ENCODE measurements at regions not wholly inside any gene's neighbourhood (a gene's known extent, or its start where the extent isn't known, plus 50 kb on each side); places are given as distances from the start of the nearest gene placed in this dataset.

- DNase-seq, result no peak
Observed at GRCh38 chr9:106532306-106533015, 330.5 kb upstream of the ZNF462 start.

GRCh38 chr9:106534800-106535199, 328.2 kb upstream of the ZNF462 start:
- DNase-seq, result no peak

DNA sequence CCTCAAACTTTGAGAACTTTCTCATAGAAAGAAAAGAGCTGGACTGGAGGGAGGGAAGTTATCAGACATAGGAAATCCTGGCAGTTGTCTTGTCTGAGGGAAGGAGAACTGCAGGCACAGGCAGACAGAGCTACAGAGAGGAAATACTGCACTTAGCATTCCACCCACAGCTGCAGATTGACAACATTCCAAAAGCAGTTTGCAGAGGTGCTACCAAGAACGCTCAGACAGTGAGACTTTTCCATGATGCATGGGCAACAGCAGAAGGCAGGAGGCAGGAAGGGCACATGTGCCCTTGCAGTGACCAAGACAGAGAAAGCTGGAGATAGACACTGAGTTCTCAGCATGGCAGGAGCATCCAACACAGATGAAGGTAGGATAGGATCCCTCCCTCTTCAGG, 327.5 kb upstream of the ZNF462 start:
- peak; percentile 40 for DNase-seq

GRCh38 chr9:106557996-106558667, 304.8 kb upstream of the ZNF462 start:
- no peak for DNase-seq

- DNase-seq, result no peak
Observed at GRCh38 chr9:106560540-106560939, 302.4 kb upstream of the ZNF462 start.

DNA sequence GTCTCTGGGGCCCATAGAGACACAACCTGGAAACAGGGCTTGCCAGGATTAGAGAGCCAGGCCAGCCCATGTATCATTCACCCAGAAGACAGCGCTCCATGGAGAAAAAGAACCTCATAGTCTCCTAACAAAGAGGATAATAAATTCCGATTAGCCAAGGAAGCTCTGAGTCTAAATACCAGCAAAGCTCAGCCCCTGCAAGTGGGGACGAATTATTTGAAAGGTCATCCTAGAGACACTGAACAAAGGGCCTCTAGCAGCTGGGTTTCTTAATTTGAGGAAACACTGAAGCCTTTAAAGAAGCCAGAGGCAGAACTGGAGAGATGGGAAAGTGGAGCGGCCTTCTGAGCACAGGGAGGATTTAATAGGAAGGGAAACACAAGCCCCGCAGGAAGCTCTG, 287.1 kb upstream of the ZNF462 start:
- no peak for DNase-seq

GRCh38 chr9:106576232-106576760, 286.7 kb upstream of the ZNF462 start:
- DNase-seq, result no peak

GRCh38 chr9:106577121-106577520, 285.8 kb upstream of the ZNF462 start:
- no peak for DNase-seq

DNA sequence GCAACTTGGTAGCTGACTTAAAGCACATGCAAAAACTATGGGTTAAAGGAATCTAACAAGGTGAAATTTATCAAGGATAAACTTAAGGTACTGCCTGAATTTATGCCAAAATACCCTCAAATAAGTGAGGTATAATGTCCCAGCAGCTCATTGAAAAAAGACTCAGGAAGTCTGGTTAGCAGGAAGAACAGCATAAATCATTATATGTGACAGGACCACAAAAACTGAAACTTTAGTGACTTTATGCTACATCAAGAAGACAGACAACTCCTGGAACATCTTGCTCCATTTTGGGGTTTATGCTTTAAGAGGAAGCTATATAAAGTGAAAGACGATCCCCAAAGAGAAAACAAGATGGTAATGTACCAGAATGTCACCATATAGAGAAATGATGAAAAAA, 282.4 kb upstream of the ZNF462 start:
- DNase-seq, result no peak

DNA sequence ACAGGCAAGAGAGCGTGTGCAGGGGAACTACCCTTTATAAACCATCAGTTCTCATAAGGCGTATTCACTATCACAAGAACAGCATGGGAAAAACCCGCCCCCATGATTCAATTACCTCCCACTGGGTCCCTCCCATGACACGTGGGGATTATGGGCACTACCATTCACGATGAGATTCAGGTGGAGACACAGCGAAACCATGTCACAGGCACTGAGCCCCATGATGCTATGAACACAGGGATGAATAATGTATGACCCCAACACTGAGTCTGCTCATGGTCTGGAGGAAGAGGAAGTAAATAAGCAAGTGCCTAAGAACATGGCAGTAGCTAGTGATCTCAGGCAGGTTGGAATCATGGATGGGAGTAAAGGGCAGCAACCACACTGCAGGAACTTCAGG, 281.0 kb upstream of the ZNF462 start:
- DNase-seq, result no peak

- DNase-seq, result peak; percentile 54
Observed at GRCh38 chr9:106583751-106584150, 279.2 kb upstream of the ZNF462 start.

DNA sequence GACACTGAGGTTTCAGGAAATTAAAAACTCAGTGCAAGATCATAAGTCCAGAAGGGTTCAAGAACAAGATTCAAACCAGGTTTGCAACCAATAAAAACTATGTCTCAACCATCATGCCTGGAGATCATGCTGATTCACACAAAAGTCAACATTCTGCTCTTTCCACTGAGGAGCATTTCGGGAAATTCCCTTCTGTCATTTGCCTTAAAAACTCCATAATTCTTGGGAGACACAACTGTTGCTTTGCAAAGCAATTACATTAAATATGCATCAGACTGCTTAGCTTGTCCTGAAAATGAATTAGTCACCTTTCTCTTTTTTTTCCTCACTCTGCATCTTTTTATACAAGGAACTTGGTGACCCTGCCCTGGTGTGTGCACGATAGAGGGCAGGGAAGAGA, 275.9 kb upstream of the ZNF462 start:
- peak; percentile 85 for DNase-seq

DNA sequence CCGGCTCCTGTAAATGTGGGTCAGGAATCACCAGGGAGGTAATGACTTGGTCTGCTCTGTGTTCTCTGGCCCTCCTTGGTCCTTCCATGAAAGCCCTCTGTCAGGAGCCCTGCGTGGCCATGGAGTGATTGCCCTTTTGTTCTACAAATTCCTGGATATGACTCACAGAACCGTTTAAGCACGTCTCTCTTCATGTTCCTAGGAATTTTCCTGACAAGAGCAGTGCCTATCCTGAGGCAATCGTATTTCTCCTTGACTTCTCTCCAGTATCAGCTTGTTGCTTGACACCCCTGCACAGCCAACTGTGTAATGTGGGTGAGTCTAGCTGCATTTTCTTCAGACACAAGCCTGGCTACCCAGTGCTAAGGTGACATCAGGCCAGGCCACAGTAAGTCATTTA, 274.3 kb upstream of the ZNF462 start:
- peak; percentile 77 for DNase-seq

DNA sequence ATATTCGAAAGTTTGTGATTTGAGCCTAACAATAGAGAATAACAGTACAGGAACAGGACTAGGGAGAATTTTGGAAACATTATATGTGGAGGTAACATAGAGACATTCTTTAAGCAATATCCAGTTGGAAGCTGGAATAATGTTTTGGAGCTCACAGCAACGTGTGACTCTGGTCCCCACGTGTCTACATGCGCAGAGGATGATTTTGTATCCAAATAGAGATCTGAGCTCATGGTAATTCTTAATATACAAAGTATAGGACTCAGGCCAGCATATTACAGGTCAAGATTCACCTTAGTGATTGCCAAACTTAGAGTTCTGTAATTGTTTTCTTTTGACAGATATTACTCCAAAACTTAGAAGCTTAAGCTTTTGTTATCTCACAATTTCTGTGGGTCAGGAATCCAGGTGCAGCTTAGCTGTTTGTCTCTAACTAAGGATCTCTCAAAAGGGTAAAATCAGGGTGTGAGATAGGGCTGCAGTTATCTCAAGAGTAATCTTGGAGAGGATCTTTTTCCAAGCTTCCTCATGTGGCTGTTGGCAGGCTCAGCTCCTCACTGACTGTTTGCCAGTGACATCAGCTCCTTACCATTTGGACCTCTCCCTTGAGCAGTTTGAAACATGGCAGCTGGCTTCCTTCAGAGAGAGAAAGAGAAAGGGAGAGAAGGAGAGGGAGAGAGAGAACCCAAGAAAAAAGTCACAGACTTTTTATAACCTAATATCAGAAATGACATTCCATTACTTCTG, 272.0 kb upstream of the ZNF462 start:
- DNase-seq, result peak; percentile 43

GRCh38 chr9:106593201-106593600, 269.8 kb upstream of the ZNF462 start:
- DNase-seq, result no peak

GRCh38 chr9:106596984-106597383, 266.0 kb upstream of the ZNF462 start:
- no peak for DNase-seq

- no peak for DNase-seq
Observed at GRCh38 chr9:106600955-106601560, 261.9 kb upstream of the ZNF462 start.

DNA sequence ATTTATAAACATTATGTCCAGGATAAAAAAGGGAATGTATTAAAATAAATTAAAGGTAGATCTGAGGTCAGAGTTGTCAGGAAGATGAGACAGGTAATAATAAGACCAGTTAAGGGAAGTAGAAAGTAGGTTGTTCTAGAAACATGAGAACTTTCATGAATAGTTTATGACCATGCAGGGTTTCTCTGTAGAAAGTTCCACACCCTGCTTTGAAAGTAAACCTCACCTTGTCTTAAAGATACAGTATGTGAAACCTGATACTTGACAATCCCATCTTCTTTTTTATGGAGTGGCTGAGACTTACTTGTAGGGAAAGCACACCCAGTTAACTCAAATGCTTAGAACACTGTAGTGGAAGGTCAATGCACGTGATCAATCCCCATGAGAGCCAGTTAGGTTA, 260.6 kb upstream of the ZNF462 start:
- DNase-seq, result no peak

DNA sequence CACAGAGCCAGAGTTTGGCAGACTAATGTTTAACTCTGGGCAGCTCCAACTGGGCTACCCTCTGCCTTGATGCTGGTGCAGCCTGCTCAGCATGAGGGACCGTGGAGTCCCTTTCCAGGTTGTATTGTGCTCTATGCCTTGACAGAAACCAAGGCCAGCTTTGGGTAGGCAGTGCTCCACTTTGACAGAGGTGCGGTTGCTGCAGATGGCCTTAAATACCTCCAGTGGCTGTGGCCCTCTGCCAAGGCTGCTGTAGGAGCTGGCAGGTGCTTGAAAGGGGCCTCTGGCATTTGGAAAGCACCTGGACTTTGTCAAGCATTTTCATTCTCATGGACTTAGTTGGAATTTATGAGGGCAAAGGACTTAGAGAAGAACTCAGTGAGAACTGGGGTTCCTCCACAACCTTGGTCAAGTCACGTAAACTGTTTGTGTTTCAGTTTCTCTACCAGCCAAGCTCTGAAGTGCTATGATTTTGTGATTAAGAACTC, 249.7 kb upstream of the ZNF462 start:
- DNase-seq, result no peak

- DNase-seq, result no peak
Observed at GRCh38 chr9:106615118-106615889, 247.7 kb upstream of the ZNF462 start.

DNA sequence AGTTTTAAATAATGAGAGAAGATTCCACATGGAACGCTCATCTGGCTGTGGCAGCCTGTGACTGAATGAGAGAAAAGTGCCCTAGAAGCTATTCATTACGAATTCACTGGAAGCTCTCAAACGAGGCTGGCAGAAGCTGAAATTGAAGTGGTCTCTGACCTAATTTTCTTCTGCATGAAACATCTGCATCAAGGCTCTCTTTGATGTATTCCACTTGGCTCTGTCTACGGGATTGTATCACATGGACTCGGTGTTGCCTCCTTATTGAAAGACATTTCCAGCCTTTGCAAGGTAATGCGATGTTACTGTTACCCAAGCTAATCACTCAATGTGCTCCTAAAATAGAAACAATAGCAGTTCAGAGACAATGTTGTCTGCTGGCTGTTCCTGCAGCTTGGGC, 246.9 kb upstream of the ZNF462 start:
- no peak for DNase-seq

DNA sequence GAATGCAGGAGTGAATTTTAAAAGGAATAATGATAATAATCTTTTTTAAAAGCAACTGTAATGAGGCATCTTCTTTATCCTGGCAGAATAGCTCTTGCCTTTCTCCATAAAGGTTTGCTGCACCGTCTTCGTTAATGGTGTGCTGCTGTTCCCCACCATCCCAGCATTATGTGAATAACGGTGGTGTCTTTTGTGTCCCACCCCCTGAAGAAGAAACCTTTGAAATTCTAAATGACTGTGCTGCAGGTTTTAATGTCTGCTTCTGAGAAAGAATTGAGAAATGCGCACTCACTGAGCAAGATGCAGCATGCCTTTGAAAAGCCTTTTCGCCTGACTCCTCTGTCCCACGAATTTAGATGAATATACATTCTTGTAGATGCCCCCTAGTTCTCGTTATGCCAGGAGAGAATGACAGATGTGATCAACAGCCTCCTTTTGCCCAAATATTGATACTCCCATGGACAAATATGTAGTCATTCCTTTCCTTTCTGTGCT, 246.1 kb upstream of the ZNF462 start:
- no peak for DNase-seq

All from fibroblast of skin of abdomen (primary cell).